Smooth muscle cell (in vitro differentiated cells): ENCODE measurements at regions not wholly inside any gene's neighbourhood (a gene's known extent, or its start where the extent isn't known, plus 50 kb on each side); places are given as distances from the start of the nearest gene placed in this dataset.

ENCODE experiments used
- DNase-seq: peaks from one replicate; lab custom pipeline; 2025; ENCODE audit not compliant: unreplicated experiment; lab: John Stamatoyannopoulos, UW
- H2AFZ ChIP-seq: fragments of 200-600 bp; sonication (generic); 2 replicates; pipeline ENCODE4 v1.6.0; 2016; ENCODE audit warnings: antibody characterized with exemption, low read depth, mild to moderate bottlenecking
- H3F3A ChIP-seq: fragments of 200-600 bp; sonication (generic); 2 replicates; pipeline ENCODE4 v1.6.0; 2017; ENCODE audit warnings: antibody characterized with exemption, low read depth
- H3K27ac ChIP-seq: fragments of 200-600 bp; sonication (generic); 2 replicates; pipeline ENCODE4 v1.5.1; 2016; ENCODE audit warnings: low read depth, mild to moderate bottlenecking
- H3K27me3 ChIP-seq: fragments of 200-600 bp; sonication (generic); 2 replicates; pipeline ENCODE4 v1.6.1; 2016; ENCODE audit warnings: low read depth, mild to moderate bottlenecking
- H3K36me3 ChIP-seq: fragments of 200-600 bp; sonication (generic); 2 replicates; pipeline ENCODE4 v1.5.1; 2016; ENCODE audit warnings: low read depth
- H3K4me1 ChIP-seq: fragments of 200-600 bp; sonication (generic); 2 replicates; pipeline ENCODE4 v1.5.1; 2016; ENCODE audit warnings: low read depth
- H3K4me2 ChIP-seq: fragments of 200-600 bp; sonication (generic); 2 replicates; pipeline ENCODE4 v1.6.0; 2016; ENCODE audit warnings: mild to moderate bottlenecking
- H3K4me3 ChIP-seq: fragments of 200-600 bp; sonication (generic); 2 replicates; pipeline ENCODE4 v1.5.1; 2016; ENCODE audit warnings: mild to moderate bottlenecking
- H3K79me2 ChIP-seq: fragments of 200-600 bp; sonication (generic); 2 replicates; pipeline ENCODE4 v1.6.0; 2016; ENCODE audit warnings: low read depth, mild to moderate bottlenecking
- H3K9ac ChIP-seq: fragments of 200-600 bp; sonication (generic); 2 replicates; pipeline ENCODE4 v1.6.0; 2016; ENCODE audit warnings: low read depth
- H3K9me3 ChIP-seq: fragments of 200-600 bp; sonication (generic); replicated peaks from 2 replicates; pipeline ENCODE4 v1.5.1; 2016; ENCODE audit warnings: low read depth
- H4K20me1 ChIP-seq: fragments of 200-600 bp; sonication (generic); 2 replicates; pipeline ENCODE4 v1.6.0; 2016; ENCODE audit warnings: low read depth
- CTCF ChIP-seq: fragments of 200-600 bp; sonication (generic); IDR thresholded peaks from 2 replicates; pipeline ENCODE4 v1.5.1; 2017; ENCODE audit warnings: borderline replicate concordance, mild to moderate bottlenecking, antibody characterized with exemption; ENCODE audit not compliant: insufficient read depth, poor library complexity, severe bottlenecking
- WGBS: methylation state at CpG from one replicate; pipeline ENCODE4 v1.1.7; 2016; ENCODE audit warnings: low lambda C conversion rate; 5-methylcytosine and 5-hydroxymethylcytosine counted together

- H3K9ac ChIP-seq = no peak overlapping the region
- H3K4me2 ChIP-seq = no peak overlapping the region
- WGBS = 70% methylated on average over 6 of the region's 6 CpGs
- no peak overlapping the region for H2AFZ ChIP-seq
- no peaks in the 10 kb centered on the region for H3F3A ChIP-seq
- no peaks in the 10 kb centered on the region for H3K27me3 ChIP-seq
- H3K79me2 ChIP-seq = no peaks in the 10 kb centered on the region
- no peak for DNase-seq
- no peak overlapping the region for H3K4me3 ChIP-seq
- TF ChIP-seq CTCF = no peak
- H4K20me1 ChIP-seq = no peaks in the 10 kb centered on the region
- H3K9me3 ChIP-seq = no peaks in the 10 kb centered on the region
- H3K36me3 ChIP-seq = no peaks in the 10 kb centered on the region
- H3K4me1 ChIP-seq = peaks cover 29% of the 10 kb centered on the region
- no peak overlapping the region for H3K27ac ChIP-seq
These were observed 56.6 kb upstream of the PRDM11 start for GRCh38 chr11:45089676-45090499.

- H3K27me3 ChIP-seq = peaks cover 2% of the 10 kb centered on the region
- 84% methylated on average over 3 of the region's 3 CpGs for WGBS
- H3K4me2 ChIP-seq = no peak overlapping the region
- no peaks in the 10 kb centered on the region for H3K36me3 ChIP-seq
- TF ChIP-seq CTCF = no peak
- H3K9ac ChIP-seq = no peak overlapping the region
- H3K4me1 ChIP-seq = peaks cover 24% of the 10 kb centered on the region
- H3K27ac ChIP-seq = no peak overlapping the region
- no peaks in the 10 kb centered on the region for H4K20me1 ChIP-seq
- H3K79me2 ChIP-seq = no peaks in the 10 kb centered on the region
- H3K4me3 ChIP-seq = no peak overlapping the region
- no peaks in the 10 kb centered on the region for H3F3A ChIP-seq
- H2AFZ ChIP-seq = no peak overlapping the region
- no peak for DNase-seq
- no peaks in the 10 kb centered on the region for H3K9me3 ChIP-seq
These were observed 55.8 kb upstream of the PRDM11 start for GRCh38 chr11:45090607-45091006.

GRCh38 chr11:45091563-45092403 is 54.7 kb upstream of the PRDM11 start:
- H3K9me3 ChIP-seq = no peaks in the 10 kb centered on the region
- H3K4me2 ChIP-seq = peak overlapping the region; percentile 21
- TF ChIP-seq CTCF = no peak
- H2AFZ ChIP-seq = no peak overlapping the region
- no peaks in the 10 kb centered on the region for H3K79me2 ChIP-seq
- no peak overlapping the region for H3K27ac ChIP-seq
- peaks cover 14% of the 10 kb centered on the region for H3K27me3 ChIP-seq
- 34% methylated on average over 11 of the region's 11 CpGs for WGBS
- H3K4me3 ChIP-seq = no peak overlapping the region
- H3F3A ChIP-seq = no peaks in the 10 kb centered on the region
- peaks cover 16% of the 10 kb centered on the region for H3K4me1 ChIP-seq
- no peaks in the 10 kb centered on the region for H4K20me1 ChIP-seq
- no peak for DNase-seq
- no peaks in the 10 kb centered on the region for H3K36me3 ChIP-seq
- no peak overlapping the region for H3K9ac ChIP-seq
